ENCODE measurements at regions not wholly inside any gene's neighbourhood (a gene's known extent, or its start where the extent isn't known, plus 50 kb on each side); places are given as distances from the start of the nearest gene placed in this dataset.

DNA sequence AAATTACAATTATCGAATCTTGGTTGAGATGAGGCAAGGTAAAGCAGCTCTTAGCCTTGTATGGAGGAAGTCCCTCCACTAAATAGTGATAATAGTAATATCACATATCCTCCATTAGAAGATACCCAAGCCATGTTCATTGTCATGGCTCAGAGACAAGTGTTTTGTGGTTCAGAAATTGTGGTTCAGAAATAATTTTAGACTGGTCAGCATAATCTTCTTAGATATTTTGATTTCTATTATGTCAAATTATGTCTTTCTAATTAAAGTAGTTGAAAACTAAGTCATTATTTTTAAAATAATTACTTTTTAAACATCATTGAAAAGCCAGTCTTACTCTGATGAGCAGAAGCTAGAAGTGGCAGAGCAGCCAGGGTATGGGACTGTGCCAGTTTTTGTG is 507.7 kb downstream of the HTR7 start:
- TF ChIP-seq, protein P1, sequence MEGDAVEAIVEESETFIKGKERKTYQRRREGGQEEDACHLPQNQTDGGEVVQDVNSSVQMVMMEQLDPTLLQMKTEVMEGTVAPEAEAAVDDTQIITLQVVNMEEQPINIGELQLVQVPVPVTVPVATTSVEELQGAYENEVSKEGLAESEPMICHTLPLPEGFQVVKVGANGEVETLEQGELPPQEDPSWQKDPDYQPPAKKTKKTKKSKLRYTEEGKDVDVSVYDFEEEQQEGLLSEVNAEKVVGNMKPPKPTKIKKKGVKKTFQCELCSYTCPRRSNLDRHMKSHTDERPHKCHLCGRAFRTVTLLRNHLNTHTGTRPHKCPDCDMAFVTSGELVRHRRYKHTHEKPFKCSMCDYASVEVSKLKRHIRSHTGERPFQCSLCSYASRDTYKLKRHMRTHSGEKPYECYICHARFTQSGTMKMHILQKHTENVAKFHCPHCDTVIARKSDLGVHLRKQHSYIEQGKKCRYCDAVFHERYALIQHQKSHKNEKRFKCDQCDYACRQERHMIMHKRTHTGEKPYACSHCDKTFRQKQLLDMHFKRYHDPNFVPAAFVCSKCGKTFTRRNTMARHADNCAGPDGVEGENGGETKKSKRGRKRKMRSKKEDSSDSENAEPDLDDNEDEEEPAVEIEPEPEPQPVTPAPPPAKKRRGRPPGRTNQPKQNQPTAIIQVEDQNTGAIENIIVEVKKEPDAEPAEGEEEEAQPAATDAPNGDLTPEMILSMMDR (IDR thresholded peaks at IDR 0.05), result no peak
- Histone ChIP-seq H3K27ac (ENCODE audit: low read depth in 1 of 2, low read length in 2 of 2) (no peak overlapping the region), H3K36me3 (ENCODE audit: insufficient read depth, low read length) (no peaks in the 10 kb centered on the region), H3K4me3 (ENCODE audit: low read length) (no peak overlapping the region), H3K4me1 (ENCODE audit: insufficient read depth, low read length) (no peaks in the 10 kb centered on the region), H3K9me3 (ENCODE audit: control insufficient read depth in 1 of 2, insufficient read depth in 1 of 2, low read length in 2 of 2) (no peaks in the 10 kb centered on the region), H3K27me3 (ENCODE audit: control insufficient read depth in 1 of 2, insufficient read depth in 2 of 2, low read length in 2 of 2) (peaks cover 0 to 3% of the 10 kb centered on the region in 2 experiments)
- intact Hi-C loops (cut with DNase I, micrococcal nuclease), result no loop called here
- CTCF ChIA-PET, result no interaction called here
- Mint-ChIP-seq H3K4me3 (no peak overlapping the region), H3K27ac (no peak overlapping the region), H3K36me3 (ENCODE audit: low read depth) (no peaks in the 10 kb centered on the region), H3K27me3 (no peaks in the 10 kb centered on the region), H3K4me1 (ENCODE audit: low read depth) (no peaks in the 10 kb centered on the region), H3K9me3 (peaks cover 3% of the 10 kb centered on the region)
- ATAC-seq (ENCODE audit: poor library complexity) (no peak), DNase-seq (no peak)
- POLR2A ChIA-PET, result no interaction called here

DNA sequence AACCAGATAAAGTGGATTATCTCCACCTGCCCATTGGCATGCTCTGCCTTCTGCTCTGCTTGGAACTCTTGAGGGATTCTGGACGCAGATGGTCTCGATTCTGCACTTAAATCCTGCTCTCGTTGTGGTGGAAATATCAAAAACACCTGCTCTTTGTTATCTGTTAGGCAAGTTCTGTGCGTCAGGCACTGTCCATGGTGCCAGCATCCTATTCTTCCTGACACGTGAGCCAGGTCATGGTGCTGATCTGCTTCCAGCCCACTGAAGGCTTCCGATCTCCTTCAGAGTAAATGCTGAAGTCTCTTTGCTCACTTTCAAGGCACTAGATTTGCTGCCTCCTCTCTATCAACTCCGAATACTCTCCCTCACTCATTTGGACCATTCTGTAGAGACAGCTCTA is 505.6 kb downstream of the HTR7 start:
- H3K4me1 Mint-ChIP-seq (ENCODE audit: low read depth), result no peaks in the 10 kb centered on the region
- H3K36me3 Mint-ChIP-seq (ENCODE audit: low read depth), result no peaks in the 10 kb centered on the region
- Histone ChIP-seq H3K9me3 (ENCODE audit: control insufficient read depth in 1 of 2, insufficient read depth in 1 of 2, low read length in 2 of 2) (no peaks in the 10 kb centered on the region), H3K36me3 (ENCODE audit: insufficient read depth, low read length) (no peaks in the 10 kb centered on the region), H3K27me3 (ENCODE audit: control insufficient read depth in 1 of 2, insufficient read depth in 2 of 2, low read length in 2 of 2) (peaks cover 0 to 3% of the 10 kb centered on the region in 2 experiments), H3K4me1 (ENCODE audit: insufficient read depth, low read length) (no peaks in the 10 kb centered on the region), H3K4me3 (ENCODE audit: low read length) (no peak overlapping the region), H3K27ac (ENCODE audit: low read depth in 1 of 2, low read length in 2 of 2) (no peak overlapping the region)
- TF ChIP-seq, protein P1 (IDR thresholded peaks at IDR 0.05), result no peak
- H3K4me3 Mint-ChIP-seq, result no peak overlapping the region
- ChIA-PET POLR2A (no interaction called here), CTCF (no interaction called here)
- DNase-seq (no peak), ATAC-seq (ENCODE audit: poor library complexity) (no peak)
- peaks cover 5% of the 10 kb centered on the region for H3K9me3 Mint-ChIP-seq
- intact Hi-C loops (cut with DNase I, micrococcal nuclease), result no loop called here
- H3K27me3 Mint-ChIP-seq, result no peaks in the 10 kb centered on the region
- no peak overlapping the region for H3K27ac Mint-ChIP-seq

DNA sequence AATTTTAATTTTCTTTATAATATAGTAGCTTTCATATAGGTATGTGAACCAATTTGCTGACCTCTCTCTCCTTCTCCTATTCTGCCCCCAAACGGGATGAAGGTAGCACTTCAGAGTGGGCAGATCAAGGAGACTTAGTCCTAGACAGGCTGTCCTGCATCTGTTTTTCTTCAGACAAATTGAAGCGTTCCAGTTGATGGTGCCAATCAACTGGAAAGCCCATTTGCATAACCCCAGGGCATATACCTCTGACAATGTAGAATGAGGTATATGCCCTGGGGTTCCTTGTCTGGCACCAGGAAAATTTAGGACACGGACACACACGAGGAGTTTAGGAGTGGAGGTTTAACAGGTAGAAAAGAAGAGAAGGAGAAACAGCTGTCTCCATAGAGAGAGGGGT is 502.9 kb downstream of the HTR7 start:
- POLR2A ChIA-PET, result no interaction called here
- CTCF ChIA-PET, result no interaction called here
- H3K27me3 Mint-ChIP-seq, result no peaks in the 10 kb centered on the region
- no peaks in the 10 kb centered on the region for H3K36me3 ChIP-seq (ENCODE audit: insufficient read depth, low read length)
- H3K9me3 ChIP-seq (ENCODE audit: control insufficient read depth in 1 of 2, insufficient read depth in 1 of 2, low read length in 2 of 2), result no peaks in the 10 kb centered on the region
- DNase-seq, result no peak
- intact Hi-C loops (cut with DNase I, micrococcal nuclease), result no loop called here
- H3K9me3 Mint-ChIP-seq, result peaks cover 5% of the 10 kb centered on the region
- H3K4me1 ChIP-seq (ENCODE audit: insufficient read depth, low read length), result no peaks in the 10 kb centered on the region
- no peak overlapping the region for H3K4me3 ChIP-seq (ENCODE audit: low read length)
- no peak overlapping the region for H3K27ac ChIP-seq (ENCODE audit: low read depth in 1 of 2, low read length in 2 of 2)
- no peaks in the 10 kb centered on the region for H3K4me1 Mint-ChIP-seq (ENCODE audit: low read depth)
- H3K27ac Mint-ChIP-seq, result no peak overlapping the region
- no peak overlapping the region for H3K4me3 Mint-ChIP-seq
- peaks cover 0 to 3% of the 10 kb centered on the region in 2 experiments for H3K27me3 ChIP-seq (ENCODE audit: control insufficient read depth in 1 of 2, insufficient read depth in 2 of 2, low read length in 2 of 2)
- TF ChIP-seq, protein P1 (IDR thresholded peaks at IDR 0.05), result no peak
- ATAC-seq (ENCODE audit: poor library complexity), result no peak
- H3K36me3 Mint-ChIP-seq (ENCODE audit: low read depth), result no peaks in the 10 kb centered on the region

All from CD4-positive, alpha-beta T cell (primary cell).